Activated T-helper 2 cell treated with anti-CD3 and anti-CD28 coated beads, Interferon-gamma antibody, Interleukin-2, Interleukin-4, amounts not matched to agents 10 μg/mL and 5 μg/mL and 100 μg/mL, durations not matched to agents 14 hours and 24 hours and 36 hours (primary cell): ENCODE measurements at regions not wholly inside any gene's neighbourhood (a gene's known extent, or its start where the extent isn't known, plus 50 kb on each side); places are given as distances from the start of the nearest gene placed in this dataset.

ENCODE experiments used
- DNase-seq: peaks from one replicate; pipeline ENCODE4 v3.0.0; 2021; ENCODE audit warnings: low spot score
- H3K27ac Mint-ChIP-seq: one replicate; pipeline ENCODE4 v1.8.0; 2021; ENCODE audit warnings: mixed read lengths
- H3K27me3 Mint-ChIP-seq: one replicate; pipeline ENCODE4 v1.8.0; 2021; ENCODE audit warnings: low read depth, mixed read lengths
- H3K36me3 Mint-ChIP-seq: one replicate; pipeline ENCODE4 v1.8.0; 2021; ENCODE audit warnings: low read depth, mixed read lengths
- H3K4me1 Mint-ChIP-seq: one replicate; pipeline ENCODE4 v1.8.0; 2021; ENCODE audit warnings: low read depth, mixed read lengths
- H3K4me3 Mint-ChIP-seq: one replicate; pipeline ENCODE4 v1.8.0; 2021; ENCODE audit warnings: low read depth, mild to moderate bottlenecking, moderate library complexity, mixed read lengths
- H3K9me3 Mint-ChIP-seq: one replicate; pipeline ENCODE4 v1.8.0; 2021; ENCODE audit warnings: mixed read lengths
- intact Hi-C: fragments of 100-400 bp; cut with micrococcal nuclease; formaldehyde crosslinking; loops from one replicate; pipeline ENCODE4 v1.15.1; 2023

DNA sequence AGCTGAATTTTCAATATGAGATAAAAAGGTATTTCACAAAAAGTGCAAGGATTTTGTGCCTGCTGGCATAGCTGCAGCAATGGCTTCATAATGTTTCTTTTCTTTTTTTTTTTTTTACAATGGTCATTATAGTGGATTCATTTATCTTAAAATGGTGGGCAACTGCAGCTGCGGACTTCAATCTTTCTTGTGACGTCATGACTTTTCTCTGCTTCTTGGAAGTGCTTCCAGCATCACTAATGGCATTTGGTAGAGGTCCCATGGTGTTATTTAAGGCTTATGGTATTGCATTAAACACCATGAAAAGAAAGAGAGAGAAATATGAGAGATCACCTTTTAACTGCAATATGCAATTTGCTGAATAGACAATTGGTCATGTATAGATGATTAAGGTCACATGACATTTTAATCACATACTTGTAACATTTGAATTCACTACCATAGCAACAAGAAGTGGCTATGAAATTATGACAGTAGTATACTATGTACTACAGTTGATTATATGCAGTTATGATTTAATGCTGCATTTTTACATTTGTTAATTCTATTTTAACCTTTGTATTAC is 684.0 kb upstream of the AADAT start:
- Mint-ChIP-seq H3K9me3 (peaks cover 4% of the 10 kb centered on the region), H3K27me3 (no peaks in the 10 kb centered on the region), H3K4me1 (no peaks in the 10 kb centered on the region), H3K36me3 (no peaks in the 10 kb centered on the region), H3K4me3 (no peak overlapping the region), H3K27ac (no peak overlapping the region)
- no peak for DNase-seq
- intact Hi-C loops = no loop called here

DNA sequence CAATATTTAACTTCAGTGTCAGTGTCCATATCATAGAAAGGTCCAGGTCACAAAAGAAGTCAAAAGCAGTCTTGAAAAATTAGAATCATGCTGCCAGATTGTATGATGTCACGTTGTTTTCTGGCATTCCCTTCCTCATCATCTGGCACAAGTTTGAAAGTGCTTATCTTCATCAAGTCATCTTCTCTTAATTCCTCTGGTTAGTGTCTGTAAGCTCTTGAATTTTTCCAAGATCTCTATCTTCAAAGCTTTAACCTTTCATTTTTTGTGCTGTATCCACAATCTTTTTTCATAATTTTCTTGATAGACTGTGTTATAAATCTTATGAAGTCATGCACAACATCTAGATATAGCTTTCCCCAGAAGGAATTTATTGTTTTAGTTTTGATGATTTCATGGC is 682.7 kb upstream of the AADAT start:
- H3K9me3 Mint-ChIP-seq = peaks cover 4% of the 10 kb centered on the region
- intact Hi-C loops = no loop called here
- H3K27ac Mint-ChIP-seq = no peak overlapping the region
- H3K27me3 Mint-ChIP-seq = no peaks in the 10 kb centered on the region
- H3K4me3 Mint-ChIP-seq = no peak overlapping the region
- no peak for DNase-seq
- no peaks in the 10 kb centered on the region for H3K36me3 Mint-ChIP-seq
- H3K4me1 Mint-ChIP-seq = no peaks in the 10 kb centered on the region

DNA sequence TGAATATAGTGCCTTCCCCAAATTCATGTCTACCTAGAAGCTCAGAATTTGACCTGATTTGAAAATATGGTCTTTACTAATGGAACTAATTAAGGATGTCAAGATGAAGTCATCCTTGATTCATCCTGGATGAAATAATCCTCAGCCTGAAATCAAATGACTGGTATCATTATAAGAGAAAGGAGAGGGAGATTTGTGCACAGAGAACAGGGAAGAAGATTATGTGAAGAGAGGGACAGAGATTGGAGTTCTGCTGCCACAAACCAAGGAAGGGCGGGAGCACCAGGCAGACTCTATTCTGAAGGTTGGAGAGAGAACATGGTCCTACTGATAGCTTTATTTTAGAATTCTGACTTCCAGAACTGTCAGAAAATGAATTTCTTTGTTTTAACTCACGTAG is 680.9 kb upstream of the AADAT start:
- no peak for DNase-seq
- Mint-ChIP-seq H3K27me3 (no peaks in the 10 kb centered on the region), H3K9me3 (peaks cover 4% of the 10 kb centered on the region), H3K36me3 (no peaks in the 10 kb centered on the region), H3K27ac (no peak overlapping the region), H3K4me3 (no peak overlapping the region), H3K4me1 (no peaks in the 10 kb centered on the region)
- intact Hi-C loops = no loop called here

DNA sequence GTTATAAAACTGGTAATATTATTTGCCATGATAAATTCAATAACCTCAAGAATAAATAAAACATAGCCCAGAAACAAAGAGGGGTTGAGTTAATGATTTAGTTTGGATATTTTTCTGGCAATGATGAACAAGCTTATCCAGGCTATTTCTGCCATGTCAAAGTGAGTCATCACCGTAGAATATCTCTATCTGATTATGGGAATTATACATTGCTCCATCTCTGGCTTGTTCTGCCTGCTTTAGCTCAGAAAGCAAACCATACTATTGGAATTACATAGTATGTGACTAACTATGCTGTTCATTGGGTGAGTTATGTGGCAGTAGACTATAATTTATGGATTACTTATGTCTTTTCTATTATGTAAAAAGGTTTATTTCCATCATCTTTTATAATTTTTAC is 680.1 kb upstream of the AADAT start:
- Mint-ChIP-seq H3K27ac (no peak overlapping the region), H3K4me3 (no peak overlapping the region), H3K9me3 (peaks cover 4% of the 10 kb centered on the region), H3K27me3 (no peaks in the 10 kb centered on the region), H3K36me3 (no peaks in the 10 kb centered on the region), H3K4me1 (no peaks in the 10 kb centered on the region)
- DNase-seq = no peak
- intact Hi-C loops = no loop called here

DNA sequence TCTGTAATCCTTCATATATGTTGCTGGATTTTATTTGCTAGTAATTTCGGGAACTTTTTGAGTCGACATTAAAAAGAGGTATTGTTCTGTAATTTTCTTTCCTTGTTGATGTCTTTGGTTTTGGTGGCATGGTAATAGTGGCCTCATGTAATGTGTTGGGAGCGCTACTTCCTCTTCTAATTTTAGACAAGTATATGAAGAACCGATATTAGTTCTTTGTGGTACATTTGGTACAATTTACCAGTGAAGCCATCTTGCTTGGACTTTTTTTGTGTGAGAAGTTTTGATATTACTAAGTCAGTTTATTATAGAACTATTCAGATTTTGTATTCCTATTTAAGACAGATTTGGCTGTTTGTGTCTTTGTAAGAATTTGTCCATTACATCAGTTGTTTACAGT is 669.2 kb upstream of the AADAT start:
- Mint-ChIP-seq H3K9me3 (peaks cover 16% of the 10 kb centered on the region), H3K27me3 (no peaks in the 10 kb centered on the region), H3K4me3 (no peak overlapping the region), H3K36me3 (no peaks in the 10 kb centered on the region), H3K27ac (no peak overlapping the region), H3K4me1 (no peaks in the 10 kb centered on the region)
- intact Hi-C loops = no loop called here
- DNase-seq = no peak

DNA sequence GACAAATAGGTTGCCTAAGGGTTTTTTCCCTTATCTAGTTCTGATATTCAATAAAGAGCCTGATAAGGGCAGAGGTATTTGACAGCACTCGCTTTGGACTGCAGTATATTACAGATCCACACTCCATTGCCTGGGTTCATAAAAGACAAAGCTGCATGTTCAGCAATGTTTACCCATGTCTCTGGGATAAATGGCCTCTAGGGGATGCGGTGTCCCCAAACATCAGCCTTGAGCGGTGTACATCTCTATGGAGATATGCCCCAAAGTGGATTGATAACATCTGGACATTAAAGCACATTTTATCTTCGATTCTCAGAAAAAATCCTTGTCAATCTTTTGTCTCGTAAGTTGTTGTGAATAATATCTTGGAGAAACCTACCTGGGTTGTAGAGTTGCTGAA is 660.8 kb upstream of the AADAT start:
- intact Hi-C loops = no loop called here
- Mint-ChIP-seq H3K27ac (no peak overlapping the region), H3K27me3 (no peaks in the 10 kb centered on the region), H3K4me1 (no peaks in the 10 kb centered on the region), H3K36me3 (no peaks in the 10 kb centered on the region), H3K4me3 (no peak overlapping the region), H3K9me3 (peaks cover 23% of the 10 kb centered on the region)
- no peak for DNase-seq

DNA sequence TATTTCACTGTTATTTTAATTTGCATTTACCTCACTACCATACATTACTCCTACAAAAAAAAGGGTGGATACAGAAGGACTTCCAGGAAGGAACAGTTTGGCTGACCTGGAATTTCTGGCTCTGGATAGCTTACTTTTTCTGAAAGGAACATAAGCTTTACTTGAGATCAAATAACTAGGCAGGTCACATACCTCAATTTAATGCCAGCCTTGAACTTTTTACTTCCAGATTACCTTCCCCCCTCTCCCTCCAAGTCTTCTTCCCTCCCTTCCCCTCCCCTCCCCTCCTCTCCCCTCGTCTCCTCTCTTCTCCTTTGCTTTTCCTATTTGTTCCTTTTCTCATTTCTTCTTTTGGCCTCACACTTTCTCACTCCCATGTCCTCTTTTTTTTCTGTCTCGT is 659.2 kb upstream of the AADAT start:
- intact Hi-C loops = no loop called here
- H3K9me3 Mint-ChIP-seq = peaks cover 21% of the 10 kb centered on the region
- H3K4me1 Mint-ChIP-seq = no peaks in the 10 kb centered on the region
- H3K36me3 Mint-ChIP-seq = no peaks in the 10 kb centered on the region
- H3K27ac Mint-ChIP-seq = no peak overlapping the region
- no peak overlapping the region for H3K4me3 Mint-ChIP-seq
- no peak for DNase-seq
- no peaks in the 10 kb centered on the region for H3K27me3 Mint-ChIP-seq

DNA sequence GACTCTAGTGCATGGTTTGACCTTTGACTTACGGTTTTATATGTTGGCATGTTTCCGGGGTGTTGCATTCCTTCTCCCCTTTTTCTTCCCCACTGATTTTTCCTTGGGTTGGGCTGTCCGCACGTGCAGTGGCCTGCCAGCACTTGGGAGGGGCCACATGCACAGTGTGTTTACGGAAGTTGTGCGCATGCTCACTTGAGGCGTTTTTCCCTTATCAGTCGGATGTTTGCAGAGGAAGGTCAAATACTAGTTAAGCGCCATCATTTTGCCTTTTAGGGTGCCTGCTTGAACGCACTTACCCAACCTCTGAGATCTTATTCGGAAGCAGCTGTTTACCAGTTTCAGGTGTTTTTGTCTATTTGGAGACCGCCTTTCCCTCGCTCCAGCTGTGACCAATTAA is 653.9 kb upstream of the AADAT start:
- Mint-ChIP-seq H3K4me3 (no peak overlapping the region), H3K4me1 (no peaks in the 10 kb centered on the region), H3K27me3 (no peaks in the 10 kb centered on the region), H3K27ac (no peak overlapping the region), H3K36me3 (no peaks in the 10 kb centered on the region), H3K9me3 (peaks cover 6% of the 10 kb centered on the region)
- intact Hi-C loops = no loop called here
- no peak for DNase-seq

DNA sequence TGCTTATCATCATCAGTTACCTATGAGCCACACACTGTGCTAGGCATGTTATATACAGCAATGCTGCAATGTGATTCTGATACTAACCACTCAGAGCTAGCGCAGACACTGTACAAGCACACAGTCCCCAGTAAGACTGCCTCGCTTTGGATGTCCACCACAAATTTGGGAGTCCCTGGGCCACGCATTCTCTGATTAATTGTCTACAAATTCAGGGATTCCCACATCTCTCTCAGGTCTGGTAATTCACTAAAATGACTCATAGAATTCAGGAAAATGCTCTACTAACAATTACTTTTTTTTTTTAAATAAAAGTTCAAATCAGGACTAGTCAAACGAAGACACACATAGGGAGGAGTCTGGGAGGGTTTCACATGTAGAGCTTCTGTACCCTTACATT is 652.1 kb upstream of the AADAT start:
- no peaks in the 10 kb centered on the region for H3K4me1 Mint-ChIP-seq
- H3K9me3 Mint-ChIP-seq = peaks cover 6% of the 10 kb centered on the region
- H3K27me3 Mint-ChIP-seq = no peaks in the 10 kb centered on the region
- intact Hi-C loops = no loop called here
- H3K4me3 Mint-ChIP-seq = no peak overlapping the region
- no peak for DNase-seq
- no peaks in the 10 kb centered on the region for H3K36me3 Mint-ChIP-seq
- H3K27ac Mint-ChIP-seq = no peak overlapping the region

DNA sequence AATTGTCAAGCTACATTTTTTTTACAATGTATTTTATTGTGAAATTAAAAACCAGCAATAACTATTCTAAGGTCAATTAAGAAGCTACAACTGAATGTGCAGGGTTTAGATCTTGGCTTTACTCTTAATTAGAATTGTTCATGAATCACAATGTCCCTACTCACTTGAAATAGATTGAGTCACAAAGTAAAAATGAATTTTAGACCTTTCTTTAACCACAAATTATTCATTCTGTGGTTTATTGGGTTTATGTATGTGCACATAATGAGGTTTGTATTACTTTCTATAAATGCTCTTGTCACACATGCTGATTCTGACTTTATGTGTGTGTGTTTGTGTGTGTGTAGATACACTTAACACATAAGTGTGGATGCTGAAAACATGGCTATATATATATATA is 647.0 kb upstream of the AADAT start:
- Mint-ChIP-seq H3K4me3 (no peak overlapping the region), H3K27me3 (no peaks in the 10 kb centered on the region), H3K27ac (no peak overlapping the region), H3K36me3 (no peaks in the 10 kb centered on the region), H3K9me3 (no peaks in the 10 kb centered on the region), H3K4me1 (no peaks in the 10 kb centered on the region)
- DNase-seq = no peak
- intact Hi-C loops = no loop called here

DNA sequence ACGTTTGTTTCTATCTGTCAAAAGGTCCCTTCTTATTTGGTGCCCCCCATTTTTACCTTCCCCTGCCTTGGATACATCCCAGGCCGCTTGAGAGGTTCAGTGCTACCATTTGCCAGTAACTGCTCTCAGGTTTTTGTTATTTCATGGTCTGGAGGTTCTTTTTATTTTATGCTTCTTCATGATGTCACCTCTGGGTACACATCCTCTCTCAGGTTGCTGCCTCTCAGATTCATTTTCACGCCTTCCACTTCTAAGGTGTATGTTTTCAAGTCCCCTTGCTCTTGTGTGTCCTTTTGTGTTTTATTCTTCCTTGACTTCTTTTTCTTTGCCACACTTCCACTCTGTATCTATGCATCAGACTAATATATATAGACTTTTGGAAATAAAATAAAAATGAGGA is 640.1 kb upstream of the AADAT start:
- Mint-ChIP-seq H3K36me3 (no peaks in the 10 kb centered on the region), H3K27me3 (no peaks in the 10 kb centered on the region), H3K4me1 (no peaks in the 10 kb centered on the region), H3K4me3 (no peak overlapping the region), H3K9me3 (peaks cover 4% of the 10 kb centered on the region), H3K27ac (no peak overlapping the region)
- intact Hi-C loops = no loop called here
- no peak for DNase-seq

DNA sequence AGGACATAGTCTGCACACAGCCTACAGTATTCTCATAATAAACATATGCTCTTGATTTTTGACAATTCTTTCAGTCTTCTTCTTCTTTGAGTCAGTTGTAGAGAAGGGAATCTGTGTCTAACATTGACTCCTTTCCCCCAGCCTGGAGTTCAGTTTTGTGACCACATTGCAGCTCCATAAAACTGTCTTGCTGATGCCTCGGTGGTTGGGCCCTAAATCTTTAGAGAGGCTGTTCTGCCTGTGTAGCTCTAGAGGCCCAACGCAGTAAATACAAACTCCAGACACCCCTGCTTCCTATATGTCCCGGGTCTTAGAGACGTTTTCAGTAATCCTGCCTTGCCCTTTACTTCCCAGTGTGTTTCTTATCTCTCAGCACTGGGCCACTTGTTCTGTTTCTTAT is 639.5 kb upstream of the AADAT start:
- intact Hi-C loops = no loop called here
- Mint-ChIP-seq H3K27me3 (no peaks in the 10 kb centered on the region), H3K9me3 (peaks cover 4% of the 10 kb centered on the region), H3K27ac (no peak overlapping the region), H3K4me1 (no peaks in the 10 kb centered on the region), H3K36me3 (no peaks in the 10 kb centered on the region), H3K4me3 (no peak overlapping the region)
- no peak for DNase-seq

DNA sequence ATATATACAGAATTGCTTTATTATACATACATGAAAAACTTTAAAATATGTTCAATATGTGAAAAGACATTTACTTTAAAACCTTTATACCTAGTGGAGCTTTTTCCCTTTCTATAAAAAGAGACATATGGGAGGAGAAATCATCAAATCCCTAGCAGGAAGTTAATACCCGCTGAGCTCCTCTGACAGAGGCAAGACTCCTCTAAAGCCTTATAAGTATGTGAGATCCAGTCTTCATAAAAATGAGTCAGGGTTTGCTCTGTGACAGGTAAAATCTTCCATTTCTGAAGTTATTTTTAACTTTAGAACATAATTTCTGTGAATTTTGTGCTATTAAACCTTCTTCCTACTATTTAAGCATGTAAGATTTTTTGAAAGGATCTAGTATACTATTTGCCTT is 634.4 kb upstream of the AADAT start:
- H3K9me3 Mint-ChIP-seq = no peaks in the 10 kb centered on the region
- H3K36me3 Mint-ChIP-seq = no peaks in the 10 kb centered on the region
- H3K4me3 Mint-ChIP-seq = no peak overlapping the region
- H3K27ac Mint-ChIP-seq = no peak overlapping the region
- H3K27me3 Mint-ChIP-seq = no peaks in the 10 kb centered on the region
- intact Hi-C loops = no loop called here
- no peak for DNase-seq
- H3K4me1 Mint-ChIP-seq = no peaks in the 10 kb centered on the region

DNA sequence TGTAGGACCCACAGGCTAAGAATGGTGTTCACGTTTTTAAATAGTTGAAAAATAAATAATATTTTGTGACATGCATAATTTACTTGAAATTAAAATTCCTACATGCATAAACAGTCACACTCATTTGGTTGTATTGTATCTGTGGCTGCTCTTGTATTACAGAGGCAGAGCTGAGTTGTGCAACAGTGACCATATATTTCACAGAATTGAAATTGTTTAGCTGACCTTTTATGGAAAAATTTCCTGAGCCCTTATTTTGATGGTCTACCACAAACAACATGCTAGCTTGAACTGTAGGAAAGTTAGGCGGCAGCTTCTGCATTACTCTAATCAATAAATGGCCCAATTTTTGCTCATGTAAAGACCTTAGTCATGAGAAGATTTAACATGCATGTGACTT is 633.4 kb upstream of the AADAT start:
- Mint-ChIP-seq H3K27me3 (no peaks in the 10 kb centered on the region), H3K9me3 (no peaks in the 10 kb centered on the region), H3K27ac (no peak overlapping the region), H3K4me3 (no peak overlapping the region), H3K4me1 (no peaks in the 10 kb centered on the region), H3K36me3 (no peaks in the 10 kb centered on the region)
- DNase-seq = no peak
- intact Hi-C loops = no loop called here
